Mucosa of descending colon (tissue), 3 donors: ENCODE measurements at regions not wholly inside any gene's neighbourhood (a gene's known extent, or its start where the extent isn't known, plus 50 kb on each side); places are given as distances from the start of the nearest gene placed in this dataset.

Experiments used
- ATAC-seq: fragments of 200-7000 bp; cut with Tn5 transposase; one replicate; pipeline ENCODE4 v1.9.1; 2020; ENCODE audit warnings: mild to moderate bottlenecking, moderate library complexity
- DNase-seq, 3 donors: peaks; one replicate each; pipeline ENCODE4 v3.0.0-alpha.2; 2020
- H3K36me3 ChIP-seq: fragments of 200-600 bp; one replicate; pipeline ENCODE4 v1.8.0; 2021; ENCODE audit warnings: low read depth, mild to moderate bottlenecking
- H3K4me1 ChIP-seq: fragments of 200-600 bp; one replicate; pipeline ENCODE4 v1.8.0; 2021; ENCODE audit warnings: low read depth, mild to moderate bottlenecking
- H3K4me3 ChIP-seq: fragments of 200-600 bp; one replicate; pipeline ENCODE4 v1.8.0; 2021; ENCODE audit warnings: mild to moderate bottlenecking
- H3K9me3 ChIP-seq: fragments of 200-600 bp; one replicate; pipeline ENCODE4 v1.8.0; 2021; ENCODE audit warnings: mild to moderate bottlenecking
- intact Hi-C, 2 donors: fragments of 100-400 bp; cut with DNase I in 1 of 2; cut with micrococcal nuclease in 1 of 2; formaldehyde crosslinking; loops; one replicate each; pipeline versions ENCODE4 v1.11.0 to v1.11.1; 2022; cut with DNase I, micrococcal nuclease
- TF ChIP-seq, protein P1 (sequence below): fragments of 200-600 bp; IDR thresholded peaks from one replicate; pipeline ENCODE4 v1.8.0; 2022; ENCODE audit warnings: antibody characterized with exemption, mild to moderate bottlenecking
- donor health status: DM: no; HTN: no; CAD: no; lungs with moderate emphysema.
- donor health status: DM: no; HTN: no; CAD: no.
- donor health status: DM: no; HTN: yes; CAD: no.

DNA sequence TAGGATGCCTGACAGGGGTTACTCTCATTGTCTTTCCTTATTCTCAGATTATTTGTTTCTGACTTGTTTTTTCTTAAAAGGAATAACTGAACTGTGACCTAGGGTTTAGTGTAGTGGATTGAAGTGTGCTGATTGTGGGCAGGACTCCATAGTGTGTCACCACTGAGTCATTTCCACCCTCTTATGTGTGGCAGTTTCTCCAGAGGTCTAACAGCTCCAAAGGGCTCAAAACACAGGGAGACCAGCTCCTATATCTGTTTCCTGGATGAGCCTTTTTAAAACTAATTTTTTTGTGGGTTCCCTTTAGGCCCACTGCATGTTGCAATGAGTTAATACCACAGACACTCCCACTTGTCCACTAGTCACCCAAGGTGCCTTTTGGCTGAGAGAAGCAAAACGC is 951.1 kb upstream of the ADGRB3 start:
- ATAC-seq, result no peak

DNA sequence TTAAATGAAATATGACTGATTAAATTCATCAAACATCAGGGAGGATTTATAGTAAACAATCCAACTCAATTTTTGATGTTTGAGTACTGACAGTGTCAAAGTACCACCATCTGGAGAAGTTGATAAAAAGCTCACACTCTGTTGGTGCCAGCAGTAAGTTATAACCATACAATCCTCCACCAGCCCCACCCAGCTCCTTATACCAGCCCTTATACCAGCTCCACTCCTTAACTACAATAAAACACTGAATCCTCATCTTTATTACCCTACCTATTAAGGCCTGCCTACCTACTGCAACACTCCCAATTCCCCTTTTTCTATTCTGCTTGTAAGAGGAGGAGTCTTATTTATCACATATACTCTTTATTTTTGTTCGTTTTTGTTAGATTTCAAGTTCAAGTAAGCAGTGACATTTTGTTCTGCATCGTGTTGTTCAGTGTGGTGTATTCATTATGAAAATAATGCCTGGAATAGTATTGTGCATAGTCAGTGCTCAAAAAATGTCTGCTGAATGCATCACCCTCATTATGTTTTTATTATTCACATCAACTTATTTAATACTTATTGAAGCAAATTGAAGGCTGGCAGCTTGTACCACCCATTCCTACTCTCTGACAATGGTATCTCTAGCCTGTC is 954.7 kb upstream of the ADGRB3 start:
- H3K9me3 ChIP-seq, result peaks cover 23% of the 10 kb centered on the region
- TF ChIP-seq, protein P1, sequence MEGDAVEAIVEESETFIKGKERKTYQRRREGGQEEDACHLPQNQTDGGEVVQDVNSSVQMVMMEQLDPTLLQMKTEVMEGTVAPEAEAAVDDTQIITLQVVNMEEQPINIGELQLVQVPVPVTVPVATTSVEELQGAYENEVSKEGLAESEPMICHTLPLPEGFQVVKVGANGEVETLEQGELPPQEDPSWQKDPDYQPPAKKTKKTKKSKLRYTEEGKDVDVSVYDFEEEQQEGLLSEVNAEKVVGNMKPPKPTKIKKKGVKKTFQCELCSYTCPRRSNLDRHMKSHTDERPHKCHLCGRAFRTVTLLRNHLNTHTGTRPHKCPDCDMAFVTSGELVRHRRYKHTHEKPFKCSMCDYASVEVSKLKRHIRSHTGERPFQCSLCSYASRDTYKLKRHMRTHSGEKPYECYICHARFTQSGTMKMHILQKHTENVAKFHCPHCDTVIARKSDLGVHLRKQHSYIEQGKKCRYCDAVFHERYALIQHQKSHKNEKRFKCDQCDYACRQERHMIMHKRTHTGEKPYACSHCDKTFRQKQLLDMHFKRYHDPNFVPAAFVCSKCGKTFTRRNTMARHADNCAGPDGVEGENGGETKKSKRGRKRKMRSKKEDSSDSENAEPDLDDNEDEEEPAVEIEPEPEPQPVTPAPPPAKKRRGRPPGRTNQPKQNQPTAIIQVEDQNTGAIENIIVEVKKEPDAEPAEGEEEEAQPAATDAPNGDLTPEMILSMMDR, result no peak
- H3K36me3 ChIP-seq, result no peaks in the 10 kb centered on the region
- ATAC-seq (peak; percentile 88), DNase-seq (no peak)
- no peaks in the 10 kb centered on the region for H3K4me1 ChIP-seq
- H3K4me3 ChIP-seq, result no peak overlapping the region
- intact Hi-C loops, result no loop called here

More for the DNA sequence above, 951.1 kb upstream of the ADGRB3 start:
- Histone ChIP-seq H3K9me3 (peaks cover 16% of the 10 kb centered on the region), H3K36me3 (no peaks in the 10 kb centered on the region), H3K4me1 (no peaks in the 10 kb centered on the region), H3K4me3 (no peak overlapping the region)
- intact Hi-C loops, result no loop called here
- TF ChIP-seq, protein P1, result no peak
- DNase-seq, result no peak

DNA sequence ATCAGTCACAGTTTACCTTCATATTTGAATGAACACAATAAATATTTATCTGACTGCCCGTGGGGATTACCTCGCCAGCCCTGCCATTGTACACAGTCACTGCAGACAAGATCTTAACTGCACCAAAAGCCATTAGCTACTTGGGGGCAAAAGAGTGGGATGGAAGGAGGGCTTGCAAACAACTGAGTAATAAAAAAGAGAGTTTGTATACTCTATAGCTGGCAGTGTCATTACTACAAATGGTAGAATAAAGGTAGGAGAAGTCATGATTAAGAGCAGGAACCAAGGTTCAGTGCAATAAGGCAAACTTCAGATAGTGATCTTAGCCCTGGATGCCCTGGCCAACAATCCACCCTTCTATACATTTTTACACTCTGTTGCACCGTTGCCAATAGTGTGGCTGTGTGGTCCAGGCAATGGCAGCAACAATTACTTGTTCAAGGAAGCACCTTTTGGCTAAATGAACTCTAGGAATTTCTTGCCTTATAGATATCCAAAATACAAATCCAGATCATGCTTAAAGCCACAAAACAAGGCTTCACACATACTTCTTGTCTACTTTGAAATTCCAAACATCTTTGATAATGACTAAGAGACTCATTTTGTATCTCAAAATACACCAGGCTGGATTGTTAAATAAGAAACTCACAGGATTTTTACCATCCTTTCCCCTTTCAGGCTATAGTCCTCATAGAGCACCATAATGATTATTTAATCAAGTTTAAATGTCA is 955.4 kb upstream of the ADGRB3 start:
- no peaks in the 10 kb centered on the region for H3K4me1 ChIP-seq
- no peak overlapping the region for H3K4me3 ChIP-seq
- no peak for DNase-seq
- H3K36me3 ChIP-seq, result no peaks in the 10 kb centered on the region
- TF ChIP-seq, protein P1, result no peak
- intact Hi-C loops, result no loop called here
- peak; percentile 28 for ATAC-seq
- H3K9me3 ChIP-seq, result peaks cover 30% of the 10 kb centered on the region

DNA sequence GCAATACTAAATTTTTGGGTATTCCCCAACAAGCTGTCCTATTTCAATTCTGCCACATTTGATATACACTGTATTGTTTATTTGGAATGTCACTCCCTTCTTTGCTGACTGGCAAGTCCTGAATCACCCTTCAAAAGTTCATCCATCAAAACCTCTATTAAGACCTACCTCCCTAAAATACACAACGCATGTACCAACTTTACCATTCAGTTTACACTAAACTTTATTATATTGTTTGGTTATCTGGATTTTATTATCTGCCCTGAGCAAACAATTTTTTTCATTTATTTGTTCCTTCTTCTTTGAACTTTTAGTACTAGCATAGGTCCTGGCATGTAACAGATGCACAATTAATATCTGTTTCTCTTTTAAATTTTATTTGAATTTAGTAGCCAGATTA is 958.2 kb upstream of the ADGRB3 start:
- intact Hi-C loops, result no loop called here
- Histone ChIP-seq H3K4me1 (no peaks in the 10 kb centered on the region), H3K4me3 (no peak overlapping the region), H3K9me3 (peaks cover 35% of the 10 kb centered on the region), H3K36me3 (no peaks in the 10 kb centered on the region)
- ATAC-seq, result no peak
- TF ChIP-seq, protein P1, result no peak
- no peak for DNase-seq

DNA sequence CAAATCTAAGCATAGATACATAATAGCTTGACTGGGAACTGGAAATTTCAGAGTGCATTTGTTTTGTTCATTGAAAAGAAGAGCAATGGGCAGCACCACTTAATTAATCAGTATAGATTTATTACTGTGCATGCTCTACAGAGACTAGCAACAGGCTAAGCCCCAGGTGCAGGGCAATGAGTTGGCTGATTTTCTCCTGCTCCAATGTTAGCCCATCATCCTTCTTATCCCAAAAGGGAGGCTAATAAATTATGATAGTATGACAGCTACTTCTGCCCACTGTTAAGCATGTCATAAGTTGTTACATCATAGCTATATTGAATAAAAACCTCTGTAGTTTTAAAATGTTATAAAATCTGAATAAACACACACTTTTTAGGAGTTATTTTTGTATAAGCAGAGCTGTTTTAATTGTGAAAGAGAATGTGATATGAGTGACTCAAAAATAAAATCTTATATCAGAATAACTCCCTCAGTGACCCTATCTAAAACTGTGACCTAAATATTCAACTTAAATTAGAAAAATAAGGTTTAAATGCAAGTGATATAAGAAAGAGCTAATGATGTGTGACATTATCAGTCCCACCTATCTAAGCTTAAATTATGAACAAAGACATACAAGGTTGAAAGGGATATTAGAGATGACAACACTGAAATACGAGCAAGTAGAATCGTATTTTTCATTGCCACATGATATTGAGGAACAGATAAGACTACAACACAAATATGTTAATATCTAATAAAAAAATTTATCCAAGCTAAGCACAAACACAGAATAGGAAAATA is 967.3 kb upstream of the ADGRB3 start:
- peaks cover 48% of the 10 kb centered on the region for H3K9me3 ChIP-seq
- TF ChIP-seq, protein P1, result no peak
- ATAC-seq (no peak), DNase-seq (no peak)
- intact Hi-C loops, result no loop called here
- H3K36me3 ChIP-seq, result no peaks in the 10 kb centered on the region
- H3K4me3 ChIP-seq, result no peak overlapping the region
- H3K4me1 ChIP-seq, result no peaks in the 10 kb centered on the region
